ENCODE measurements at regions not wholly inside any gene's neighbourhood (a gene's known extent, or its start where the extent isn't known, plus 50 kb on each side); places are given as distances from the start of the nearest gene placed in this dataset.

- DNase-seq = no peak
Observed at GRCh38 chr14:26773906-26774593, 176.2 kb upstream of the NOVA1 start.

- DNase-seq = no peak
Observed at GRCh38 chr14:26775765-26776563, 178.1 kb upstream of the NOVA1 start.

- no peak for DNase-seq
Observed at GRCh38 chr14:26791117-26791806, 193.4 kb upstream of the NOVA1 start.

GRCh38 chr14:26794731-26795130 is 196.9 kb upstream of the NOVA1 start:
- DNase-seq = no peak

- no peak for DNase-seq
Observed at GRCh38 chr14:26808407-26808806, 210.6 kb upstream of the NOVA1 start.

- DNase-seq = no peak
Observed at GRCh38 chr14:26810631-26811030, 212.8 kb upstream of the NOVA1 start.

- no peak for DNase-seq
Observed at GRCh38 chr14:26811756-26812305, 214.0 kb upstream of the NOVA1 start.

GRCh38 chr14:26820138-26820537 is 222.3 kb upstream of the NOVA1 start:
- no peak for DNase-seq

GRCh38 chr14:26820572-26820971 is 222.7 kb upstream of the NOVA1 start:
- DNase-seq = no peak

- no peak for DNase-seq
Observed at GRCh38 chr14:26828741-26829140, 230.9 kb upstream of the NOVA1 start.

- DNase-seq = no peak
Observed at GRCh38 chr14:26833621-26834176, 235.9 kb upstream of the NOVA1 start.

GRCh38 chr14:26835979-26836570 is 238.2 kb upstream of the NOVA1 start:
- DNase-seq = no peak

GRCh38 chr14:26839481-26839880 is 241.6 kb upstream of the NOVA1 start:
- no peak for DNase-seq

- no peak for DNase-seq
Observed at GRCh38 chr14:26841326-26841725, 243.5 kb upstream of the NOVA1 start.

- DNase-seq = no peak
Observed at GRCh38 chr14:26841920-26842741, 244.3 kb upstream of the NOVA1 start.

- DNase-seq = no peak
Observed at GRCh38 chr14:26845151-26845818, 247.5 kb upstream of the NOVA1 start.

GRCh38 chr14:26846388-26846787 is 248.6 kb upstream of the NOVA1 start:
- no peak for DNase-seq

GRCh38 chr14:26849514-26849913 is 251.7 kb upstream of the NOVA1 start:
- DNase-seq = no peak

- no peak for DNase-seq
Observed at GRCh38 chr14:26851793-26852192, 254.0 kb upstream of the NOVA1 start.

GRCh38 chr14:26855077-26855753 is 257.4 kb upstream of the NOVA1 start:
- DNase-seq = no peak
